Liver (tissue), 3 donors: ENCODE measurements at regions not wholly inside any gene's neighbourhood (a gene's known extent, or its start where the extent isn't known, plus 50 kb on each side); places are given as distances from the start of the nearest gene placed in this dataset.

ENCODE experiments used
- EGR1 ChIP-seq, 2 donors: IDR thresholded peaks; 2 replicates each; pipeline ENCODE4 v1.6.1; 2016 to 2018; ENCODE audit warnings: antibody characterized with exemption in 2 of 2, low read depth in 2 of 2
- JUND ChIP-seq, 2 donors: IDR thresholded peaks; 2 replicates each; pipeline ENCODE4 v1.6.1; 2016; ENCODE audit warnings: antibody characterized with exemption in 2 of 2
- RXRA ChIP-seq, 2 donors: IDR thresholded peaks; 2 replicates each; pipeline ENCODE4 v1.6.1; 2017 to 2018; ENCODE audit warnings: antibody characterized with exemption in 2 of 2, mild to moderate bottlenecking in 1 of 2
- SP1 ChIP-seq: IDR thresholded peaks from 2 replicates; pipeline ENCODE4 v1.6.1; 2018; ENCODE audit warnings: antibody characterized with exemption, mild to moderate bottlenecking
- TF ChIP-seq, protein P1 (sequence below): fragments of 150-350 bp; IDR thresholded peaks from 2 replicates; pipeline ENCODE4 v1.5.1; 2017; ENCODE audit warnings: improper control_type of control experiment, low read depth, low read length; ENCODE audit not compliant: missing input control
- donor health status: healthy.
- donor health status: healthy.

DNA sequence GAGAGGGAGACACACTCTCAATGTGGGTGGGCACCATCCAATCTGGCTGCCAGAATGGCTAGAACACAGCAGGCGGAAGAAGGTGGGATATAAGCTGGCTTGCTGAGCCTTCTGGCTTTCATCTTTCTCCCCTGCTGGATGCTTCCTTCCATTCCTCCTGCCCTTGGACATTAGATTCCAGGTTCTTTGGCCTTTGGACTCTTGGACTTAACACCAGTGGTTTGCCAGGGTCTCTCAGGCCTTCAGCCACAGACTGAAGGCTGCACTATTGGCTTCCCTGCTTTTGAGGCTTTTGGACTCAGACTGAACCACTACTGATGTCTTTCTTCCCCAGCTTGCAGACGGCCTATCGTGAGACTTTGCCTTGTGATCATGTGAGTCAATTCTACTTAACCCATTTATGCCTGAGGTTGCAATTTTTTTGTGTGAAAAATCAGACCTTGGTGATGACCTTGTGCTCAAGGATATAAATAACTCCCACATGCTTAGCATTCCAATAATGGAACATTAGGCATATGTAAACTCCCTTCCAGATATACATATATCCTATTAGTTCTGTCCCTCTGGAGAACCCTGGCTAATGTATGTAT is 56.7 kb upstream of the CD55 start:
- TF ChIP-seq, protein P1, sequence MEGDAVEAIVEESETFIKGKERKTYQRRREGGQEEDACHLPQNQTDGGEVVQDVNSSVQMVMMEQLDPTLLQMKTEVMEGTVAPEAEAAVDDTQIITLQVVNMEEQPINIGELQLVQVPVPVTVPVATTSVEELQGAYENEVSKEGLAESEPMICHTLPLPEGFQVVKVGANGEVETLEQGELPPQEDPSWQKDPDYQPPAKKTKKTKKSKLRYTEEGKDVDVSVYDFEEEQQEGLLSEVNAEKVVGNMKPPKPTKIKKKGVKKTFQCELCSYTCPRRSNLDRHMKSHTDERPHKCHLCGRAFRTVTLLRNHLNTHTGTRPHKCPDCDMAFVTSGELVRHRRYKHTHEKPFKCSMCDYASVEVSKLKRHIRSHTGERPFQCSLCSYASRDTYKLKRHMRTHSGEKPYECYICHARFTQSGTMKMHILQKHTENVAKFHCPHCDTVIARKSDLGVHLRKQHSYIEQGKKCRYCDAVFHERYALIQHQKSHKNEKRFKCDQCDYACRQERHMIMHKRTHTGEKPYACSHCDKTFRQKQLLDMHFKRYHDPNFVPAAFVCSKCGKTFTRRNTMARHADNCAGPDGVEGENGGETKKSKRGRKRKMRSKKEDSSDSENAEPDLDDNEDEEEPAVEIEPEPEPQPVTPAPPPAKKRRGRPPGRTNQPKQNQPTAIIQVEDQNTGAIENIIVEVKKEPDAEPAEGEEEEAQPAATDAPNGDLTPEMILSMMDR, result no peak
- no peak for TF ChIP-seq JUND (IDR thresholded peaks at IDR 0.05)
- no peak for TF ChIP-seq SP1
- no peak for TF ChIP-seq EGR1 (IDR thresholded peaks at IDR 0.05; ENCODE audit: low read depth in 2 of 2)
- TF ChIP-seq RXRA (IDR thresholded peaks at IDR 0.05), result no peak
